Tibial nerve (tissue), 4 donors: ENCODE measurements at regions not wholly inside any gene's neighbourhood (a gene's known extent, or its start where the extent isn't known, plus 50 kb on each side); places are given as distances from the start of the nearest gene placed in this dataset.

ENCODE experiments used
- CTCF ChIP-seq, 5 experiments: fragments of 200-600 bp in 3 of 5; fragments of 450-650 bp in 2 of 5; sonication (generic) in 3 of 5; IDR thresholded peaks; one replicate each; pipeline ENCODE4 v1.5.1; 2016 to 2019; ENCODE audit warnings: antibody characterized with exemption in 5 of 5, mild to moderate bottlenecking in 3 of 5, moderate library complexity in 2 of 5
- EP300 ChIP-seq, 2 donors: sonication (generic); formaldehyde crosslinking; IDR thresholded peaks; one replicate each; pipeline ENCODE4 v1.6.1; 2017; ENCODE audit warnings: antibody characterized with exemption in 2 of 2, mild to moderate bottlenecking in 1 of 2
- POLR2A ChIP-seq, 2 donors: fragments of 450-650 bp; IDR thresholded peaks; one replicate each; pipeline ENCODE4 v1.6.1; 2017; ENCODE audit warnings: antibody characterized with exemption in 2 of 2, mild to moderate bottlenecking in 2 of 2, moderate library complexity in 2 of 2

- TF ChIP-seq CTCF (IDR thresholded peaks at IDR 0.05) (no peak), POLR2A (IDR thresholded peaks at IDR 0.05) (no peak), EP300 (IDR thresholded peaks at IDR 0.05) (no peak)
These were observed 472.1 kb upstream of the TSHZ3 start for GRCh38 chr19:31821346-31821745.
